HepG2 (cell line): ENCODE measurements at regions not wholly inside any gene's neighbourhood (a gene's known extent, or its start where the extent isn't known, plus 50 kb on each side); places are given as distances from the start of the nearest gene placed in this dataset.

Experiments
- ATF4 ChIP-seq, 2 experiments: fragments of 450-650 bp in 1 of 2; sonication (generic) in 1 of 2; formaldehyde crosslinking; IDR thresholded peaks; 2 replicates each; pipeline versions ENCODE4 v1.5.0 to v1.8.0; 2020 to 2022; ENCODE audit warnings: mild to moderate bottlenecking in 1 of 2, missing genetic modification reagents in 1 of 2
- CHD2 ChIP-seq: IDR thresholded peaks from 2 replicates; pipeline ENCODE4 v1.6.1; 2011; ENCODE audit warnings: low read depth, low read length, improper control_type of control experiment
- HIVEP1 ChIP-seq: sonication (generic); formaldehyde crosslinking; IDR thresholded peaks from 2 replicates; pipeline ENCODE4 v1.4.0; 2020; ENCODE audit warnings: mild to moderate bottlenecking, missing genetic modification reagents
- TRIM24 ChIP-seq: sonication (generic); formaldehyde crosslinking; IDR thresholded peaks from 2 replicates; pipeline ENCODE4 v1.8.0; 2022; ENCODE audit warnings: mild to moderate bottlenecking, missing genetic modification reagents
- ZBTB1 ChIP-seq: sonication (generic); formaldehyde crosslinking; IDR thresholded peaks from 2 replicates; pipeline ENCODE4 v1.4.0; 2020; ENCODE audit warnings: missing genetic modification reagents, borderline replicate concordance
- ZFP37 ChIP-seq: sonication (generic); formaldehyde crosslinking; IDR thresholded peaks from 2 replicates; pipeline ENCODE4 v1.4.0; 2020; ENCODE audit warnings: missing genetic modification reagents, borderline replicate concordance
- TF ChIP-seq, protein P1 (sequence below): IDR thresholded peaks from 2 replicates; pipeline ENCODE4 v1.6.1; 2012; ENCODE audit warnings: inconsistent platforms

DNA sequence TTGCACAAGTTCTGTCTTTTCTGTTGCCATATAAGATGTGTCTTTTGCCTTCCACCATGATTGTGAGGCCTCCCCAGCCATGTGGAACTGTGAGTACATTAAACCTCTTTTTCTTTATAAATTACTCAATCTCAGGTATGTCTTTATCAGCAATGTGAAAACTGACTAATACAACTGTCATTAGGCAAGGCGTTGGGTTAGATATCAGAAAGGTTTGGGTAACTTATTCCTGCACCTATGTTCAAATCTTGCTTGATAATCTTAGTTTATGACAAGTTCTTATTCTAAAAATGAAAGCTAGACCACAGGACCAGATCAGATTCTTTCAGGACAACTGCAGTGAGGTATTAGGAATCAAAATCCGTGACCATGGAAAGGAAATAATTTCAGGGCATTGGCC is 160.6 kb upstream of the BDNF start:
- TF ChIP-seq ZFP37 (CRISPR knock-in tag) (no peak), CHD2 (no peak), HIVEP1 (CRISPR knock-in tag) (no peak), ZBTB1 (CRISPR knock-in tag) (no peak), TRIM24 (CRISPR knock-in tag) (no peak), ATF4 (CRISPR knock-in tag; IDR thresholded peaks at IDR 0.05) (no peak)
- TF ChIP-seq, protein P1, sequence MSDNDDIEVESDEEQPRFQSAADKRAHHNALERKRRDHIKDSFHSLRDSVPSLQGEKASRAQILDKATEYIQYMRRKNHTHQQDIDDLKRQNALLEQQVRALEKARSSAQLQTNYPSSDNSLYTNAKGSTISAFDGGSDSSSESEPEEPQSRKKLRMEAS, result no peak
